Body of pancreas (tissue), 4 donors: ENCODE measurements at regions not wholly inside any gene's neighbourhood (a gene's known extent, or its start where the extent isn't known, plus 50 kb on each side); places are given as distances from the start of the nearest gene placed in this dataset.

Experiments used
- CTCF ChIP-seq, 7 experiments: fragments of 450-650 bp in 4 of 7; fragments of 200-600 bp in 3 of 7; sonication (generic) in 3 of 7; IDR thresholded peaks; one replicate each; pipeline ENCODE4 v1.5.1; 2016 to 2019; ENCODE audit warnings: antibody characterized with exemption in 7 of 7
- POLR2A ChIP-seq, 3 donors: fragments of 450-650 bp; IDR thresholded peaks; one replicate each; pipeline ENCODE4 v1.6.1; 2016; ENCODE audit warnings: antibody characterized with exemption in 3 of 3, mild to moderate bottlenecking in 2 of 3

- TF ChIP-seq CTCF (IDR thresholded peaks at IDR 0.05) (no peak), POLR2A (IDR thresholded peaks at IDR 0.05) (no peak)
Observed at GRCh38 chr6:113607821-113608545, 249.2 kb upstream of the MARCKS start.
